Testis (tissue), 2 donors: ENCODE measurements at regions not wholly inside any gene's neighbourhood (a gene's known extent, or its start where the extent isn't known, plus 50 kb on each side); places are given as distances from the start of the nearest gene placed in this dataset.

Experiments
- CTCF ChIP-seq, 3 experiments: fragments of 450-650 bp in 2 of 3; fragments of 200-600 bp in 1 of 3; sonication (generic) in 1 of 3; IDR thresholded peaks; one replicate each; pipeline ENCODE4 v1.5.1; 2016 to 2019; ENCODE audit warnings: antibody characterized with exemption in 3 of 3, mild to moderate bottlenecking in 2 of 3, moderate library complexity in 1 of 3
- POLR2A ChIP-seq: fragments of 450-650 bp; IDR thresholded peaks from one replicate; pipeline ENCODE4 v1.6.1; 2017; ENCODE audit warnings: antibody characterized with exemption, mild to moderate bottlenecking, moderate library complexity

DNA sequence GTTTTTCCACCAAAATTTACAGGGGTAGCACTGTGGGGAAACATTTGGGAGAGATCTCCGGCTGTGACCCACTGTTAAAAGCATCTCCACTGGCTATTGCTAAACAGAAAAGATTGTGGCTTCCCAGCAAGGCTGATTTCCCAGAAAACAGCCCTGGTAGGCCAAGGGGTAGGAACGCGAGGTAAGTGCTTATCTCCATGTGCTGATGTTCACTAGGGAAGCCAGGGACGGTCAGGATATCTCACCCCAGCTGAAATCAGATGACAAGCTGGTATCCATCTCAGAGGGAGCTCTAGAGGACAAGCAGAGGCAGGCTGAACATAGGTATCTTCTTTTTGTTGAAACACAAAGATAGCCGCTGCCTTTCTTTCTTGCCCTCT, 63.6 kb downstream of the MIS18A start:
- TF ChIP-seq CTCF (IDR thresholded peaks at IDR 0.05) (no peak), POLR2A (no peak)
